GOT3 (cell line): ENCODE measurements at regions not wholly inside any gene's neighbourhood (a gene's known extent, or its start where the extent isn't known, plus 50 kb on each side); places are given as distances from the start of the nearest gene placed in this dataset.

Source experiments
- DNase-seq: peaks from one replicate; lab custom pipeline; 2025; ENCODE audit warnings: mixed read lengths; lab: John Stamatoyannopoulos, UW

DNA sequence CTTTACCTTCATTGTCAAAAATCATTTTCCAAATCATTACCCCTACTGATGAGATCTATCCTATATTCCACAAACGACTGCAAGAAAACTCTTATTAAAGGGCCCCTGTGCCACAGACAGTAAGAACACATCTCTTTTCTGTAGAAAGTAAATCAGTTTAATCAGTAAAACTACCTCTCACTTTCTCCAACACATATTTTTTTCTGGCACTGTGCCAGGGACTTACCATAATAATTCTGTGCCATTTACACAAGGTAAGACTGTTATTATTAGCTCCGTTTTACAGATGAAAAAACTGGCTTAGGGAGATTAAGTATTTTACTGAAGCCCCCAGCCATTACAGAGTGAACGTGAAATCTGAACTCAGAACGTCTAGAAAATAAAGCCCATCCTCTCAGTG, 587.0 kb upstream of the COX7C start:
- no peak for DNase-seq

DNA sequence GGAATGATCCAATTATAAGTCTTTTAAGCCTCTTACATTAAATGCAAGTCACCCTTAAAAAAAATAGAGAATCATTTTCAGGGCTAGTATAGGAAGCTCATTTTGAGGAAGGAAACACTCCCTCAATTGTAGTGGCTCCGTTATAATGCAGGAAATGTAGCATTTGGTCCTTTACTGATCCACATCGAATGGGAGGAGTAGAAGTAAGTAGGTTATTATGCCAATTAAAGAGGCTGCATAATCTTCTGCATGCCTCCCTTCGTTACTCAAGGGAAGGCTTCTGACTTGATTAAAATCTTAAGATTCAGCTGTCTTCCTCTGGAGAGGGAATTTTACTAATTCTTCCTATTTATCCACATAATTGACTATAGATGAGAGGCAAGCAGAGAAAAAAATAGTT, 579.2 kb upstream of the COX7C start:
- no peak for DNase-seq

DNA sequence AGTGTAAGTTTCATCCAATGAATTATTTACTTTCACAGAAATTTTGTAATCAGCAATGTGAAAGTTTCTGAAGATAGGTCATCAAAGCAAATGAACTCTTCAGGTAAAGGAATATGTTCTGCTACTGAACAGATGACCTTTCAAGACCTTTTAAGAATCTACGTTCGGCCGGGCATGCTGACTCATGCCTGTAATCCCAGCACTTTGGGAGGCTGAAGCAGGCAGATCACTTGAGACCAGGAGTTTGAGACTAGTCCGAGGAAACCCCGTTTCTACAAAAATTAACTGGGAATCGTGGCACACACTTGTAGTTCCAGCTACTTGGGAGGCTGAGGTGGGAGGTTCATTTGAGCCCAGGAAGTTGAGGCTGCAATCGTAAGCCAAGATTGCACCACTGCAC, 578.4 kb upstream of the COX7C start:
- DNase-seq = no peak

DNA sequence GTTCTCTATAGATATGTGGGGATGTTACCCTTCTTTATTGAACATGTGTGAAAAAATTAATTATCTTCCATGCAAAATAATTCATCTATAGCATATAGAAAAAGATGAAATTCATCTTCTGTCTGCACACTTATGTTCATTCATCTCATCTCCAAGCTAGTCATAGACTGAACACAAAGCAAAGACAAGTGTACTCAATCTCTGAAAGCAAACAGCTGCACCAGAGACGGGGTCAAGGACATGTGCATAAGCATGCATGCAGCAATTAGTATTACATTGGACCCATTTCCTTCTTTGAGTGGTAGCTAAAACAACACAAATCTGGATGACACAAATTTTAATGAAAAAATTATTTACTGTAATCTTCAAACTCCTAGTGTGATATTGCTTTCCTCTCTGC, 547.0 kb upstream of the COX7C start:
- no peak for DNase-seq

DNA sequence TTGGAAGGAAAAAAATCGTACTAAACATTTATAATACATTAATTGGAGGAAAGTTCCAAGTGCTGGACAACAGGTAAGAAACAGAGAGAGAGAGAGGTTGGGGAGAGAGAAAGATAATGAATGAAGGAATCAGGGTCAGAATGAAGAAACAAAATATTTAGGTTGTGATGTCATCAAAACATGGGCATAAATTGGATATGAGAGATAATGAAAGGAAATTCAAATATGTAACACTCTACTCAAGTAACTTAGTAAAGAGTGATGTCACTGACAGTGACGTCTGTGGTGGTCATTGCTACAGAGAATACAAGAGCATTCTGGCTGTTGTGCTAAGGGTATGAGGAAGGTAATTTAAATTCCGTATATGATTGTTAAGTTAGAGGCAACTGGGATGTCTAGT, 543.4 kb upstream of the COX7C start:
- no peak for DNase-seq

DNA sequence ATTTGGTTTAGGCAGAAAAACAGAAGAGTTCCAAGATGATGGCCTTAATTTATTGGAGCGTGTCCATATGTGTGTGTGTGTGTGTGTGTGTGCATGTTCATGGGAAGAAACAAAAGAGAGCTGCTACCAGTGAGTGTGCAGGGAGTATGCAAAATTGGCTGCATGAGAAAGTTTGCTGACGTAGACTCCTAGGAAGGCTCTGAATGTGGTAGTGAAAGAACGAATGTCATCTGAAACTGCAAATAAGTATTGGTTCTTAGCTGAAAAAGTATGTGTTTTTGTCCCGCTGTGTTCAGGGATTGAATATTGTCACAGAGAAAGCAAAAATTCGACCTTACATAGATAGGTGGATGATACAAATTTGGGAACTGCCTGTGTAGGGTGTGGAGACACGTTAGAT, 542.6 kb upstream of the COX7C start:
- no peak for DNase-seq

DNA sequence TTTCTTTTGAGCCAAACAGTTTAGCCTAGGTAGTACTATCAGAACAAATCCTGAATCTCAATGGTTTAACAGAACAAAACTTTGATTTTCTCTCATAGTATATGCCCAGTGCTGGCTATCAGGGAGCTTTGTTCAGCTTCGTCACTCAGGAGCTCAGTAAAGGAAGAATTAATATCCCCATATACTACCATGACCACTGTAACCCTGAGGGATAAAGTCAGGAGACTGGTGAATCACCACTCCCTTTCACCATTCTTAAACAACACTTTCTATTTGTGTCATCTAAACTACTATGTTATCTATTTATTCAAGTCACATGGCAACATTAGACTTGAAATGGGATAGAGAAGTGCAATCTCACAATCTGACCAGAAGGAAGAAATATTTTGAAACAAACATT, 522.6 kb upstream of the COX7C start:
- no peak for DNase-seq

DNA sequence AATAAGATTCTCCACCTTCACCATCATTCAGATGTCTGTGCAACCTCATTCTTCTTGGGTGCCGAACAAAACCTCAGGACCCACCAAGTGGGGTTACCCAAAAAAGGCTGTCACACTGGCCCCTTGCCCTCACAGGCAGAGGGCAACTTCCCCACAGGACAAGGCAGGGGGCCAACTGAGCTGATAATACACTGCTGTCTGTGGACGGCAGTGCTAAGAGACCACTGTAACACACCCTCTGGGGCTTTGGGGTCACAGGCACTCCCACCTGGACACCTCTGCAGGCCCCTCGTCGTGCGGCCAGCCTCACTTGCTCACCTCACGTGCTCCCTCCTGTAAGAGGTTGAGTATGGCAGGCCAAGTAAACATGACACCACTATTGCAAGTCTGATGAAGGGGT, 515.8 kb upstream of the COX7C start:
- no peak for DNase-seq

DNA sequence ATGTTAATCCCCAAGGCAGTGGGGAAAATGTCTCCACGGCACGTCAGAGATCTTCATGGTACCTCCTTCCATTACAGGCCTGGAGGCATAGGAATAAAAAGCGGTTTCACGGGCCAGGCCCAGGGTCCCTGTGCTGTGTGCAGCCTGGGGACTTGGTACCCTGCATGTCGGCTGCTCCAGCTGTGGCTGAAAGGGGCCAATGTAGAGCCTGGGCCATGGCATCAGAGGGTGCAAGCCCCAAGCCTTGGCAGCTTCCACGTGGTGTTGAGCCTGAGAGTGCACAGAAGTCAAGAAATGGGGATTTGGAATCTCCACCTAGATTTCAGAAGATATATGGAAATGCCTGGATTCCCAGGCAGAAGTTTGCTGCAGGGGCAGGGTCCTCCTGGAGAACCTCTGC, 508.9 kb upstream of the COX7C start:
- DNase-seq = no peak

DNA sequence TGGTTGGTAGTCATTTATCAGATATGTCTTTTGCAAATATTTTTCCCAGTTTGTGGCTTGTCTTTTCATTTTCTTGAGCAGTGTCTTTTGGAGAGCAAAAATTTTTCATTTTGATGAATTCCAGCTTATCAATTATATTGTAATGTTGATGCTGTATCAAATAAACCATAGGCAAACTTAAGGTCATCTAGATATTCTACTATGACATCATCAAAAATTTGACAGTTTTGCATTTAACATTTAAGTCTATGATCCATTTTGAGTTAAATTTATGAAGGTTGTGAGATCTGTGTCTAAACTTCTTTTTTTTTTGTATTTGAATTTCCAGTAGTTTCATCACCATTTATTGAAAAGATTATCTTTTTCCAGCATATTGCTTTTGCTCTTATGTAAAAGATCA, 505.5 kb upstream of the COX7C start:
- DNase-seq = no peak

DNA sequence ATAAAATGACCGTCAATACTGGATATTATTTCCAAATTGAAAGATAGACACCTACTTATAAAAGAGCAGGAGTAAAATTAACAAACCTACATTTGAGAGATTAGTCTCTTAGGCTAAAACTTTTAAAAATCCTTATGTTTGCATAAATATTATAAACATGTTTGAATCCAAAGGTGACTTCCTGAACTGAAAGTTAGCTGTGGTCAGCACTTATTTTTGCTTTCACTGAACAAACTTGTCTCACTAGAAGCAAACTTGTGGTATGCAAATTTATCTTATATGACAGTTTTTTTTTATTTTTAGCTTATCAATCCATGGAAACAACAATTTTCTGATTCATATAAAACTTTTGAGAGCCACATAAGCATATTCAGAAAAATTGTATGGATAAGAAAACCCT, 502.6 kb upstream of the COX7C start:
- DNase-seq = no peak

DNA sequence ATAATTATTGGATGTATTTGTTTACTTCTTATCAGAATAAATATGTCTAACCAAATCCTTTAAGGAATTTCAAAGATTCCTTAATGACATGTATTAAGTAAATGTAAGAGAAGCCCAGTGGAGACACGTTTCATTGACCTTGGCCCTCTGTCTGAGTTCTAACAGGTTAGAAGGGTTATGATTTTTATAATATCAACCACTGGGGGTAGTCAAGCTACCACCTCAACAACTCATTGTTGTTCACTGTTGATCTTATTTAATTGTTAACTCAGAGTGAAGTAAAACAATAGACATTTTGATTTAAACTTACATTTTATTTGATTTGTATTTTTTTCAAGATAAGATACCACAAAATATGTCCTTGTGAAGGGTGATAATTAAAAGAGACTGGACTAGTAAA, 499.2 kb upstream of the COX7C start:
- no peak for DNase-seq

DNA sequence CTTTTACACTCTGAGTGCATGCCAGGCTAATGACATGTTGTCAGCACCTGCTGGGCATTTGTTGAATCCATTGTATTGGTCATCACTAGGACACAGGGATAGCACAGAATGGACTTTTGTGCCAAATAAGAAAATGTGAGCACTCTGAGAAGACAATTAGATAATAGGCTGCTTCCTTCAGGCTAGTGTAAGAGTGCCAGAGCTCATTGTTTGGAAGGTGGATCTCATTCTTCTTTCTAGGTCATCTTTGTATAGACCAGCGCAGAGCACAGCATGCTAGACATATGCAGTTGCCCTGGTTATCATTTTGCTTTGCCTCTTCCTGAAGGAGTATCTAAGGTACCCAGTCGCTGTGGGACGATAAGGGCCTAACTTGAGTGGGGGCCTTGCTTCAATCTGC, 493.4 kb upstream of the COX7C start:
- no peak for DNase-seq

DNA sequence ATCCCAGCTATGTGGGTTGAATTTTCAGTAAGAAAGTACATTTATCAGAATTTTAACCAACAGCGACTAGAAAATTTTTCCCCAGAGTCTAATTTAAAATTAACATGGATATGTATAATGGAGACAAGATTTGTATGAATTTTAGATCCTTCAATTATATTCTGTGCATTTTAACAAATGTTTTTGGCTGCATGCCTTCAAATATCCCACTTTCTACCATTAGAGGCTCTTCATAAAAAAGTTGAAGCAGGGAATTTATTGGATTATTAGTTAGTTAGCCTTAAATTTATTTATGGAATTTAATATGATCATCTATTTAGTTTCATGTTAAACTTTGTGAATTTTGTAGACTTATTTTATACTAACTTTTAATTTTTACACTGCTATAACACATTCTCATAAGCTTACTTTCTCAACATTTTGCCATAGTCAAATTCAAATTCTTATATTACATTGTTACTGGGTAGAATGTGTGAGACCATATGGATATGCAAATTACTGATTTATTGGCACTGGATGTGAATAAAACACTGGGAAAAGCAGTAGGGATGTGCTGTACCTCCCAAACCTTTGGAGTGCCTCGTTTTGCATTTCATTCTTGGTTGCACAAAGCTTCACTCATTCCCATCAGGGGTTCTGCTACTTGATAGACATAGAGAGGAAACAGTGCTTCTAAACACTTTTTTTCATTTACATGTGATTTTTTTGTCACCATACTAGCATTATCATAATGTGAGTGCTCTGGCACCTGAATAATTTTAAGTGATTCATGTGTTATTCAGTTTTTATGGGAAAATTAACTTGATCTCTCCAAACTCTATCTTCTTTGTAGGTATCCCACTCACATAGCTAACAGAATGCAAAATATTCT, 491.8 kb upstream of the COX7C start:
- DNase-seq = no peak

DNA sequence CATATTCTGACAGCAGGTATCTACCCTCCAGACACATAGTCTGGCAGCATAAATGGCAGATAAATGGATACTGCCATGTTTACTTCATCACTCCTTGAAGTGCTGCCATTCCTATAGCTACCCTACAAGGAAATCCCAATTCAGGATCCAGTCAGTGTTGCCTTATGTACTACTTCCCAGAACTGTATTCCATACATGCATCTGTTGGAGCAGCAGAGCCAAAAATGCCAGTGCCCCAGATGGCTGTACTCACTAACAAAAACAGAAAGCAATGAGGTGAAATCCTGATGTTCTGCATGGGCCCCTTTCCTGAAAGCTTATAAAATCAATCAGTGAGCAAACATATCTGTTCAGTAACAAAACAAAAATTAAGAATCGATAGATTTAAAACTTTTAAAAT, 490.0 kb upstream of the COX7C start:
- no peak for DNase-seq

DNA sequence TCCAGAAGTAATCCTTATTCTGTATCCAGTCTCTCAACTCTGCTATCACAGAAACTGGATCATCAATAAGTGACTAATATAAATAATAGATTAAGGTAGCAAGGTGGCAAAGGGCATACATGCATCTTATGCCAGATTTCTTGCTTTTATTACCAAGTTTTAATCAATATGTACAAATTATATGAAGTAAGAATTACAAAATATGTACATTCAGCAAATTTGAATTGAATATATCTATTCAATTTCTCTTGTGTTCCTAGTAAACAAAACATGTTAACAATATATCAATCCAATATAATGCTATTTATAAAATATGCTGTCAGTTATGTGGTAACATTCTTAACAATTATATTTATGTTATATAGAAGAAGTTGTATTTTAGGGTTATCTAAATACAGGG, 488.7 kb upstream of the COX7C start:
- DNase-seq = no peak

DNA sequence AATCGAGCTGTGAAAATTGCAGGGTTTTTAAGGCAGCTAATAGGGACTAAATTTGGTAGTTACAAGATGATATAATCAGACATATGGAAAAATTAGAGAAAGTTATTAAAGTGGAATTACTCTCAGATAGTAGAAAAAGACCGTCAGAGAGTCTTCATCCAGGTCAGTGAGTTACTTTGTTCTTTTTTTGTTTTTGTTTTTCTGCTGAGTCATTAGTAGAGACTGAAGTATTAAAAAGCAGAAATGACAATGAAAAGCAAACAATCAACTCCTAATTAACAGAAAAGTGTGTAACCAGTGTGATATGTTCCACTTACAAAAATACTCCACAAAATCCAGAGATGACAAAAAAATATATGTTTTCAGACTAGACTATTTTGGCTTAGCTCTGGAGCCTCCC, 480.4 kb upstream of the COX7C start:
- DNase-seq = no peak

DNA sequence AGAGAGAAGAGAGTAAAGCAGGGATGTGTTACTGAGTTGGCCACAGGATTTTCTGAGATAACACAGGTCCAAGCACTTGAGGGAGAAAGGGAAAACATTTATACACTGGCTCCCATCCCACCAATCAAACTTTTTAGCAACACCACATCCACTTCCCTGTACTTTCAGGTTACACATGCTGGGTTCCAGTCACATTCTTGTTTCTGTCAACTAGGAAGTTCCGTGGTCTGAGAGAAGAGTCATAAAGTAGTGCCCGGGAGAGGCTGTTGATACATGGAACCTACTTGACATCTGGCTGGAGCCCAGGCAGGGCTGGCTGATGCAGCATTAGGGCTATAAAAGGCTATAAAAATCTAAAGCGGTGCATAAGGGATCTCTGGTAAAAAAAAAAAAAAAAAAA, 473.9 kb upstream of the COX7C start:
- no peak for DNase-seq

DNA sequence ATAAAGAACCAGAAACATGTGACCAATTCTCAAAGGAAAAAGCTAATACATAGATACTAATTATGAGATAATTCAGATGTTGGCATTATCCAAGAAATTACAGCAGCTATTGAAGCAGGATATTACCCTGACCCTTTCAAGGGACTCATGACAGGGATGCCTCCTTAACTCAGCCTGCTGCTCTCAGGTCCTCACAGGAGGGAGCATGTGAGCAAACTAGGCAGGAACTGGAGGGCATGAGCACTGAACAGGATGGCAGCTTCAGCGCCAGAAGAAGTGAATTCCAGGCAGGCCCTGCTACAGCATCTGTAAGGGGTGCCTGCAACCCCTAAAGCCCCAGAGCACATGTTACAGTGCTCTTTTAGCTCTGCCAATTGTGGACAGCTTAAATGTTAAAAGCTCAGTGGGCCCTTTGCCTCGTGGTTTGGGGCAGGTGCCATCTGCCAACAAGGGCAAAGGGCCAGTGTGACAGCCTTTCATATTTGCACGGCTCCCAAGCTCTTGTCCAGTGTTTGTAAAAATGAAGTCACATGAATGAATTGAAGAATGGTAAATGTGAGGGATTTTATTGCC, 464.7 kb upstream of the COX7C start:
- DNase-seq = no peak

DNA sequence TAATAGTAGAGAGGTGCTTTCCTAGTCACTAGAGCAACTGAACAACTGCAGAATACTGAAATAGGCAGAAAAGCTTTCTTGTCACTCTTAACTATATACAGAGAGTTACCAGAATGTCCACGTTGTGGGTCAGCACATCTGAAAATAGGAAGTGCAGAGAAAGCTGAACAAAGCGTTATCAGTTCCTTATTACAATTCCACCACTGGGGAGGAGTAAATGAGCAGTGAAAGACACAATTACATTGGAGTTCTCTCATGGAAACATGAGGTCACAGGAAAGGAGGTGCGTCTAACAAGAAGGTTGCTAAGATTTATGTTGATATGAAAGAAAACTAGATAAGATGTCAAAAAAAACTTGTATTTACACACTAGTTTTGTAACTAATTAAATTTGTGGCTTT, 461.9 kb upstream of the COX7C start:
- DNase-seq = no peak

DNA sequence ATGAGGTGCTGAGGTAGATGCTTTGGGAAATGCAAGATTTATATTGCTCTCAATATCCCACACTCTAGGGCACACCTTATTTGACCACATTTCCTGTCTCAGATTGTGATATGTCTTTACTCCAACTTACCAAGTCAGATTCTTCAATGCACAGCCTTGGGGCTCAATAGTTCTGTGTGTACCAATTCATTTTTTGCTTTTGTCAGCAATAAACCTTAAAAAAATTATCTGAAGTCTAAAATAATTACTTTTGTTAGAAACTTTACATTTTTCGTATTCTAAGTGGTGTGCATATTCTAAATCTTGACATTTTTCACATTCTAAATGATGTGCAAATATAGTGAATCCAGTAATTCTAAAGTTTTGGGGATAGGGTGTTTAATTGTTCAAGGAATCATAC, 447.5 kb upstream of the COX7C start:
- no peak for DNase-seq

DNA sequence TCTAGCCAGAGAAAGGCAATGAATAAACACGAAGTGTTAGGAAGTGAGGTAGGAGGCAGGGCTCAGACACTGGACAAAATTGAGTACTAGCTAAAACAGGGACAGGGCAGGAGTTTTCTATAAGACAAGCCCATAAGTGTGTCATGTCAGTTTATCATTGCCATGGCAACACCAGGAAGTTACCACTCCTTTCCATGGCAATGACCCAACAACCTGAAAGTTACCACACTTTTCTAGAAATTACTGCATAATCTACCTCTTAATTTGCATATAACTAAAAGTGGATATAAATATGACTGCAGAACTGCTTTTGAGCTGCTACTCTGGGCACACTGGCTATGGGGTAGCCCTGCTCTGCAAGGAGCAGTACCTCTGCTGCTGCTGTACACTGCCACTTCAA, 442.5 kb upstream of the COX7C start:
- no peak for DNase-seq

DNA sequence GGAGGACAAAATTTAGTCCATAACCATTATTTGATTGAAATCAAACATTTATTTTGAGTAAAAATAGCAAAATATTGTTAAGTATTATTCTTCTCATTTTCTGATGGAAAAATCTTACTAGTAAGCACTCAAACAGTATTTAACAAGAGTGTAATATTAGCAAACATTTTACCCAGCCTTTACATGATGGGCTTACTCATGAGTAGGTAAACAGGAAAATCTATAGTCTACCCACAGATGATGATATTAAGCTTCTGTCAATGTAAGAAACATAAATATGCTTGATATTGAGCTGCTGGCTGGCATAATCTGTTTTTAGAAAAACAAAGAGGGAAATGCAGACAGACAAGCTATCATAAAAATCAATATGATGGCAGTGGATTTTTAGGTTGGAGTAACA, 418.5 kb upstream of the COX7C start:
- no peak for DNase-seq

DNA sequence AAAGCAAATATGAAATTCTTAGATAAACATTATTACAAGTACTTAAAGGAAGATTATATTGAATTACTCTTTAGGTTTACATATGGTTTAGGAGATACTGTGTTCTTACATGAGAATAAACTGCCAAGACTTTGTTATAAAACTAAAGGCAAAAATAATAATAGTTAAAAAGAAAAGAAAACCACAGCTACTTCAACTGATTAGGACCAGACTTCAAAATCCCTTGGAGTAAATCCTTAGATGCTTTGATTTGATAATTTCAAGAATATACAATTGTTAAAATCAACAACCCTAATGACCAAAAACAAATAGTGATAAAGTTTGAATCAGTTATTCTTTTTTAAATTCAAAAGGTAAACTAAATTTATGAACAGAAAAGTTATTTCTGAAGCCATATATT, 389.6 kb upstream of the COX7C start:
- no peak for DNase-seq
